IPS-18a (cell line): ENCODE measurements at regions not wholly inside any gene's neighbourhood (a gene's known extent, or its start where the extent isn't known, plus 50 kb on each side); places are given as distances from the start of the nearest gene placed in this dataset.
"Not testable (repeated sequence)": the region's sequence is repeated elsewhere in the genome, so short reads cannot be mapped to it uniquely, and the experiment has no call there.

ENCODE experiments used
- H3K27ac ChIP-seq: one replicate; pipeline ENCODE4 v1.5.1; 2013; ENCODE audit warnings: low read length
- H3K27me3 ChIP-seq: one replicate; pipeline ENCODE4 v1.6.1; 2013; ENCODE audit warnings: mild to moderate bottlenecking, low read length; ENCODE audit not compliant: control insufficient read depth, insufficient read depth
- H3K36me3 ChIP-seq: one replicate; pipeline ENCODE4 v1.6.1; 2013; ENCODE audit warnings: low read depth, low read length; ENCODE audit not compliant: control insufficient read depth
- H3K4me1 ChIP-seq: one replicate; pipeline ENCODE4 v1.6.1; 2013; ENCODE audit warnings: low read depth, low read length; ENCODE audit not compliant: control insufficient read depth
- H3K4me3 ChIP-seq: one replicate; pipeline ENCODE4 v1.5.1; 2013; ENCODE audit warnings: low read length
- H3K9ac ChIP-seq: one replicate; pipeline ENCODE4 v1.6.1; 2013; ENCODE audit warnings: mild to moderate bottlenecking, low read length, moderate library complexity
- H3K9me3 ChIP-seq: one replicate; pipeline ENCODE4 v1.6.1; 2013; ENCODE audit warnings: low read depth, low read length; ENCODE audit not compliant: control insufficient read depth

- Histone ChIP-seq H3K9me3 (no peaks in the 10 kb centered on the region), H3K9ac (peak overlapping the region; percentile 57), H3K4me1 (peaks cover 20% of the 10 kb centered on the region), H3K27me3 (no peaks in the 10 kb centered on the region), H3K27ac (peak overlapping the region; percentile 79), H3K36me3 (no peaks in the 10 kb centered on the region), H3K4me3 (peak overlapping the region; percentile 49)
Observed at GRCh38 chr4:107349732-107350131, 313.6 kb upstream of the DKK2 start.

GRCh38 chr4:107349266-107349665 lies 313.2 kb upstream of the DKK2 start:
- peak overlapping the region; percentile 49 for H3K4me3 ChIP-seq
- H3K27ac ChIP-seq: peak overlapping the region; percentile 79
- no peaks in the 10 kb centered on the region for H3K36me3 ChIP-seq
- H3K9me3 ChIP-seq: no peaks in the 10 kb centered on the region
- peaks cover 20% of the 10 kb centered on the region for H3K4me1 ChIP-seq
- peak overlapping the region; percentile 57 for H3K9ac ChIP-seq
- no peaks in the 10 kb centered on the region for H3K27me3 ChIP-seq

- H3K9me3 ChIP-seq: no peaks in the 10 kb centered on the region
- no peak overlapping the region for H3K27ac ChIP-seq
- H3K4me1 ChIP-seq: peaks cover 20% of the 10 kb centered on the region
- H3K9ac ChIP-seq: no peak overlapping the region
- H3K36me3 ChIP-seq: no peaks in the 10 kb centered on the region
- no peaks in the 10 kb centered on the region for H3K27me3 ChIP-seq
- peak overlapping the region; percentile 49 for H3K4me3 ChIP-seq
Observed at GRCh38 chr4:107348188-107349050, 312.3 kb upstream of the DKK2 start.

- no peaks in the 10 kb centered on the region for H3K4me1 ChIP-seq
- H3K36me3 ChIP-seq: no peaks in the 10 kb centered on the region
- H3K27ac ChIP-seq: no peak overlapping the region
- H3K9me3 ChIP-seq: peaks cover under 1% of the 10 kb centered on the region
- H3K4me3 ChIP-seq: no peak overlapping the region
- no peaks in the 10 kb centered on the region for H3K27me3 ChIP-seq
- H3K9ac ChIP-seq: no peak overlapping the region
Observed at GRCh38 chr4:107333518-107333917, 297.4 kb upstream of the DKK2 start.

- H3K36me3 ChIP-seq, H3K9me3 ChIP-seq, H3K27me3 ChIP-seq, H3K4me1 ChIP-seq, H3K27ac ChIP-seq, H3K4me3 ChIP-seq, H3K9ac ChIP-seq: not testable (repeated sequence)
Observed at GRCh38 chr4:107332656-107333055, 296.5 kb upstream of the DKK2 start.

- Histone ChIP-seq H3K9ac (no peak overlapping the region), H3K27ac (no peak overlapping the region), H3K36me3 (no peaks in the 10 kb centered on the region), H3K9me3 (peaks cover 13% of the 10 kb centered on the region), H3K4me1 (no peaks in the 10 kb centered on the region), H3K27me3 (no peaks in the 10 kb centered on the region), H3K4me3 (no peak overlapping the region)
Observed at GRCh38 chr4:107330916-107331315, 294.8 kb upstream of the DKK2 start.

GRCh38 chr4:107319386-107319785 lies 283.3 kb upstream of the DKK2 start:
- H3K27me3 ChIP-seq: no peaks in the 10 kb centered on the region
- no peaks in the 10 kb centered on the region for H3K36me3 ChIP-seq
- H3K4me3 ChIP-seq: no peak overlapping the region
- H3K4me1 ChIP-seq: no peaks in the 10 kb centered on the region
- H3K9me3 ChIP-seq: no peaks in the 10 kb centered on the region
- H3K9ac ChIP-seq: no peak overlapping the region
- H3K27ac ChIP-seq: no peak overlapping the region

GRCh38 chr4:107318078-107318477 lies 282.0 kb upstream of the DKK2 start:
- Histone ChIP-seq H3K27ac (no peak overlapping the region), H3K9me3 (no peaks in the 10 kb centered on the region), H3K4me3 (no peak overlapping the region)

GRCh38 chr4:107317611-107318010 lies 281.5 kb upstream of the DKK2 start:
- H3K4me3 ChIP-seq: no peak overlapping the region
- no peaks in the 10 kb centered on the region for H3K4me1 ChIP-seq
- no peaks in the 10 kb centered on the region for H3K9me3 ChIP-seq
- H3K9ac ChIP-seq: no peak overlapping the region
- no peaks in the 10 kb centered on the region for H3K27me3 ChIP-seq
- H3K27ac ChIP-seq: no peak overlapping the region
- no peaks in the 10 kb centered on the region for H3K36me3 ChIP-seq

More at GRCh38 chr4:107318078-107318477, 282.0 kb upstream of the DKK2 start:
- H3K27me3 ChIP-seq: no peaks in the 10 kb centered on the region
- no peaks in the 10 kb centered on the region for H3K4me1 ChIP-seq
- no peaks in the 10 kb centered on the region for H3K36me3 ChIP-seq
- no peak overlapping the region for H3K9ac ChIP-seq

GRCh38 chr4:107315584-107315983 lies 279.5 kb upstream of the DKK2 start:
- no peaks in the 10 kb centered on the region for H3K36me3 ChIP-seq
- H3K4me1 ChIP-seq: no peaks in the 10 kb centered on the region
- H3K4me3 ChIP-seq: no peak overlapping the region
- H3K9ac ChIP-seq: no peak overlapping the region
- H3K27ac ChIP-seq: no peak overlapping the region
- H3K27me3 ChIP-seq: no peaks in the 10 kb centered on the region
- no peaks in the 10 kb centered on the region for H3K9me3 ChIP-seq

- Histone ChIP-seq H3K9ac (no peak overlapping the region), H3K9me3 (no peaks in the 10 kb centered on the region), H3K4me1 (no peaks in the 10 kb centered on the region), H3K27me3 (no peaks in the 10 kb centered on the region), H3K36me3 (no peaks in the 10 kb centered on the region), H3K27ac (no peak overlapping the region), H3K4me3 (no peak overlapping the region)
Observed at GRCh38 chr4:107314156-107314555, 278.0 kb upstream of the DKK2 start.

- Histone ChIP-seq H3K4me3 (no peak overlapping the region), H3K27me3 (no peaks in the 10 kb centered on the region), H3K9ac (no peak overlapping the region), H3K27ac (no peak overlapping the region), H3K36me3 (no peaks in the 10 kb centered on the region), H3K4me1 (no peaks in the 10 kb centered on the region), H3K9me3 (no peaks in the 10 kb centered on the region)
Observed at GRCh38 chr4:107312366-107312765, 276.3 kb upstream of the DKK2 start.
